Stimulated activated CD8-positive, alpha-beta memory T cell treated with anti-CD3 and anti-CD28 coated beads, Interleukin-15, amount 100 ng/mL, for 24 hours (primary cell): ENCODE measurements at regions not wholly inside any gene's neighbourhood (a gene's known extent, or its start where the extent isn't known, plus 50 kb on each side); places are given as distances from the start of the nearest gene placed in this dataset.

Source experiments
- DNase-seq: peaks from one replicate; pipeline ENCODE4 v3.0.0-alpha.2; 2020; ENCODE audit warnings: low read depth

DNA sequence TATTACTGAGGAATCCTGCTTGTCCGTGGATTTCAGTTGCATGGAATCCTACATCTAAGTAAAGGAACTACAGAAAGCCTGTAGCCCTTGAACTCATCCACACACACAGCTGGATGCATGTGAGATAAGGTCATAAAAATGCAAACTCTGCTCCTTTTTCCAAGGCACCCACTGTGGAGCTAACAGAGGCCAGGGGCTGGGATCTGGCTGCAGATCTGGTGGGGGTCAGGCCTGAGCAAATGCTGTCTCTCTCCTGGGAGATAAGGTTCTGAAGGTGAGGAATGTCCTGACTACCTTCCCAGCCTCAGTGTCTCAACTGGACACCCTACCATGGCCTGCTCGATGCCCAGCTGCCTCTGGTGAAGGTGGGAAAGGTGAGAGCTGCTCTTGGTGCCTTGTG lies 321.5 kb downstream of the LRFN2 start:
- DNase-seq: no peak

DNA sequence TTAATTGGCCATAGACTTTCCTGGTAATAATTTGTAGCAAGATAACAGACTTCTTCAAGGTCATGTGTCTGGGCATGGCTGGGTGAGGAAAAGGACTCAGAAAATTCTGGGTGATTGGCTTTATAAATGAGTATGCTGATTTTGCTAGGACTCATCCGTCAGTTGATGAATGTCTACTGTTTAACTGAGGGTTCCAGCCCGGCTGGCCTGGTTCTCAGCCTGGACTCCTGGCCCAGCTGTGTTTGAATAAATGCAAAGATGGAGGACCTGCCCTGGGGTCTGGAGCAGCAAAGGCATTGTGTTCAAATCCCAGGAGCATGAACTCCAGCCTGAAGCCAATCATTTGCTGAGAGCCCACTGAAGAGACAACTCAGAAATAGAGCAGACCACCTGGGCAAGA lies 323.2 kb downstream of the LRFN2 start:
- DNase-seq: no peak

DNA sequence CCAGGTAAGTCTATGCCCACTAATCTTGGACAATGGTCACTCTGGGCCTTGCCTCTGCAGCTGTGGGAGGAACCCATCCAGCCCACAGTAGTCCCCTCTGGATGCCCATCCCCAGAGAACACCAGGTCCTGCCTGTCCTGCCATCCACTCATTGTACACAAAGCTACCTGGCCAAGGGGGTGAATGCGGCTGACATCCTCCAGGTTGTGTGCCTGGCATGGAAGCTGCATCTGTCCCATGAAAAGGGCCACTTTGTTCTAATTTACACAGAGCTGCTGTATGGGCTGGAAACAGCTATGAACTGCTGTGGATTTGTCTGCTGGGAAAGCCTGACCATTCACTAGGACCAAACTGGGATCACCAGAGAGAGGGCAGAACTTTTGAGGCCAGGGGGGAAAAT lies 324.8 kb downstream of the LRFN2 start:
- DNase-seq: no peak

DNA sequence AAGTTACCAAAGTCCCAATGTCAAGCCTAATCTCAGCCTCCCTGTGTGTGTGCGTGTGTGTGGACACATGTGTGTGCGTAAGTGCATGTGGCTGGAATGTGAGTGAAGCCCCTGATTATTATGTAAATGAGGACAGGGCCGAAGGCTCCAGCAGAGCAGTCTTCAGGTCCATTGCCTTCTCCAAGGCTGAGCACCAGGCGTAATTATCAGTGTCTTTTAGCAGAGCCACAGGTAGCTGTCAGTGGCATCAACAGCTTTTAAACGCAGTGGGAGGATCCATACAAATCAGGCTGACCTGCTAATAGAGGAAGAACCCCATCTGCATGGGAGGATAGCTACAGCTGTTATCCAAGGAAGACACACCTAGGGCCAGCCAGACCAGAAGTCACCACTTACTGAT lies 324.3 kb upstream of the MOCS1 start:
- DNase-seq: no peak

DNA sequence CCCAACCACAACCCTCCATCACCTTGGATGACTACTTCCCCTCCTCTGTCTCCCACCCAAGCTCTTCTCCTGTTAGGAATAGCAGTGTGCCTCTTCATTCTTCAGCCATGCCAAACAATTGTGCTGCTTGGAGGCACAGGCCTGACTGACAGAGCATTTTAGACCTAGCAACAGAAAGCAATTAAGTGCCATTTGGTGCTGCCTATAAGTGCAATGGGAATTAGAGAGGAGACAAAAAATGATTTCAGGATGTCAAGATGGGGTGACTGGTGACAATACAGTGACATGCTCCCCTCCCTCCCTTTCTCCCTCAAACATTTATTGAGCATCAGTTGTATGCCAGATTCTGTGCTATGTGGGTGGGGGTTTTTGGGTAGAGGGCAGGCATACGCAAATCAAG lies 322.6 kb upstream of the MOCS1 start:
- DNase-seq: no peak

DNA sequence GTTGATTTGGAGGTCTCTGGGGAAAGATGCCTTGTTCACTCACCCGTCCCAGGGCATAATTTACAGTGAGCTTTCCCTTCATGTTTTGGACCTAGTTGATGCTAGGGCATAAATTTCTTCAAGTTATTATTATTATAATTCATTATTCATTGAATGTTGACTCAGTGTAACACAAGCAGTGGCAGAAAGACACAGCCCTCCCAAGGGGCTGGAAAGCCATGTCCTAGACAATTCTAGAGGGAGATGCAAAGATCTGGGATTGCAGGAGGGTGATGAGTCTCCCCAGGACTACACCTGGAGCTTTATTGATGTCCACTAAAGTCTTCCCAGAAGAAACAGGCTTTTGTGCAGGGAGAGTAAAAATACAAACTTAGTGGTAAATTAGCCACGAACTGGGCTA lies 322.0 kb upstream of the MOCS1 start:
- DNase-seq: no peak

DNA sequence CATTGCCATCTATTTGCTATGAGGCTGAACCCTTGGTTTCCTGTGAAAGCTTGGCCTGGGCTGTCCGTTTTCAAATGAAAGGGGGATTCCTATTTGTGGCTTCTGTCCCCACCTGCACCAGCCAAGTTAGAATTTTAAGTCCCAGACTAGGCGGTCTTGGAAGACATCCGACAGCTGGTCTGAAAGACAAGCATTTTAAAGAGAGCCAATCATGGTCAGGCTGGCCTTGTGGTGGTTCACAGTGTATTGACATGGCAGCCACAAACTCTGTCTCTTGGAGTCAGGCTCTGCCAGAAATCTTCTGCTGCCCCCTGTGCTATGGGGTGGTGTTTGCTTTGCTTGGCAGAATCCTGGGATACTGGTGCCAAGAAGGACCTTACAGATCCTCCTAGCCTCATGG lies 319.2 kb upstream of the MOCS1 start:
- no peak for DNase-seq

DNA sequence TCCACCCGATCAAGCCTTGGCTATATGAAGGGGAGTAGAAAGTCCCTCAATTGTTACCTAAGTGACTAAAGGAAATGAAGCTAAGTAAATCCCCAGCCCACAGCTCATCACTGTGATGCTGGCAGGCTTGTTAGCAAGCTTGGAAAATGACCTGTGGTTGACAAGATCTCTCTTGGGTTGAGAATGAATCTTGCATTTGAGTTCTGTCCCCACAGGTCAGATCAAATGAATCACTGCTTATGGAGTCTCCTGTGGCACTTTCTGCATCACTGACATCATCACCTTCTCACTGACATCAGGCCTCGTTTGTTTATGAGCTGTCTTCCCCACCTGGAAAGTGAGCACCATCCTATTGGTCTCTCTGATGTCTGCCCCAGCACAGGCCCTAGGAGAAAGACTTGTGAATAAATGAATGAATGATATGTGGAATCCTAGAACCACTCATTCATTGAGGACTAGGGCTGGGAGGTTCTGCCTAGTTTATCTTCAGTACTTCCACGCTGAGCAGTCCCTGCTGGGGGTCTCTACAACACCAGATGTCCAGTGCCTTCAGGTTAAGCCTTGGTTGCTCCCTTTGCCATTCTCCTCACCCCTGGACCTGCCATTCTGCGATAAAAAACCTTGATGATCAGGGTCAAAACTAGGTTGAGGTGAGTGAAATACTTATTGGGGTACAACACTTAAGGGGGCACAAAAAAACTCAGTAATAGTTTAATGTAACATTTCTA lies 318.4 kb upstream of the MOCS1 start:
- DNase-seq: no peak

DNA sequence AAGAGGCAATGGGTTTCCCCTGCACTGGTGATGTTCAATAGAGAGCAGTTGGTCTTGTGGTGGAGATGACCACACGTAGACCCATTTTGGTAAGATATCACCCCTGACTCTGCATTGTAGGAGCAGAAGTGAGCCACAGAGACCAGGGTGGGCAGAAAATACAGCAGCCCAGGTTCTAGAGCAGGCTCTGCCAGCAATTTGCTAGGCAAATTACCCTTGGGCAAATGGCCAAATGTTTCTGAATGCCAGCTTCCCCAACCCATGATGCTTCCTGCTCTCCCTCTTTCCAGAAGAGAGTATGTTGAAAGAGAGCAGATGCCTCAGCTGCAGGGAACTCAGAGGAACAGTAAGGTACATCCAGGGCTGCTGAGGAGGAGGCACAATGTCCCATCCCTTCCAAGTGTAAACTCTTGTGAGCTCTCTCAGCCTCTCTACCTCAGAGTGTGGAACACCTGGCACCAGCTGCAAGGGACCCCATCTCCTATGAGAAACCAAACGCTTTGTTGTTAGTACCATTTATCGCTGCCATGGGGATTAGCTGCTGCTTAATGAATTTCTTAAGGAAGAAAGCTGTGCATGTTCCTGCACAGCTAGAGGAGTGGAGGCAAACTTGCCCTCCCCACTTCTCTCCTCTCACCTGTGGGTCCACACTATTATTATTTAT lies 317.5 kb upstream of the MOCS1 start:
- no peak for DNase-seq

DNA sequence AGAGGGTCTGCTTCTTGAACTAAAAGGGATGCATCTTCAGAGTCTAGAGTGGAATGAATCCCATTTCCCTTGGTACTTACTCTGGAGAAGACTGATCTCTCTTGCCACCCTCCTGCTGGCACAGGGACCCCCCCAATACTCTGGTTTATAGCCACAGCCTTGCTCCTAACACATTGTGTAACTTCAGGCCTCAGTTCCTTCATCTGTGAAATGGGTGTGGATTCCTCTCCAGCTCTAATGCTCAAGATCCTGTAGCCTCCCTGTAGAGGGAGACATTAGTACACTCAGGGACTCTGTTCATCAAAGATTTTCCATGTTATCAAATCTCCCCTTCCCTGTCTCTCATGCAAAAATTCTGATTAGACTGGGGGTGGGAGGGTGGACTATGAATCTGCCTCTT lies 315.7 kb upstream of the MOCS1 start:
- DNase-seq: no peak

DNA sequence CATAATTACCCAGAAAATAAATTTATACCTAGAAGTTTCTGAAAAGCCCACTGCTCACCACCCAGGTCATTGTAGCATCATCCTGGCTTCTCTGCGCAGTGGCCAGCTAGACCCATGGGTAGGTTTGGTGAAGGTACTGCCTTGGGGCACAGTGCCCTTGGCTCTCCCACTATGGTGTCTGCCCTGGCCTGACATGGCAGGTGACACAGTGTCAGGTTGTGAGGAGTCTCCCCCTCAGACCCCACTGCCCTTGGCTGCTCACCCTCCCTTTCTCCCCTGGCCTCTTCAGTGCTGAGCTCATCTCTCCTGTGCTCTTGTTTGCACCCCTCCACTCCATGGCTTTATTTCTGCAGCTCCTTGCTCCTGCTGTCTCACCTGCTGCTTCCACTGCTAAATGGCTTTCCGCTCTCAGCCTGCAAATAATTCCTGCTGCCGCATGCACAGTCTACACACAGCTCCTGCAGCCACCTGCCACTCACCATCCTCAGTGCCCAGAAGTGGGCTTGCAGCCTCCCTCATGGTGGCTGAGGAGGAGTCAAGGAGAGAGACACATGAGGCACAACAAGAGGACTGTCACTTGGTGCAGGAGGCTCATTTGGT lies 313.4 kb upstream of the MOCS1 start:
- no peak for DNase-seq

DNA sequence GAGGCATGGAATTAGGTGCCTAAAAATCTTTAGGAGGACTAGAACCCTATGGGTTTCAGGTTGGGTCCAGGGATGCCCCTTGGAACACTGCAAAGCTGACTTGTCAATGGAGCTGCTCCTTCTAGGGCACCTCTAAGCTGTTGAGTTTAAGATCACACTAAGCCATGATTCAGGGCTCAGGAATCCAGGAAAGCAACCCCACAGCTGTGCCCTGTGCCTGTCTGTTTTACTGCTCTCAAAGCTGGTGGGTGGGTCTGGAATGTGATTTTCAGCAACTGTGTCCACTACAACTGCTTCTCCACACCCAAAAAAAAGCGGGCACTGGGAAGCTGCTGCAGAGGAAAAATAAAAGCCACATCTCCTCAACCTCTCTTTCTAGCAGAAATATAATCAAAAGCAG lies 310.4 kb upstream of the MOCS1 start:
- no peak for DNase-seq

DNA sequence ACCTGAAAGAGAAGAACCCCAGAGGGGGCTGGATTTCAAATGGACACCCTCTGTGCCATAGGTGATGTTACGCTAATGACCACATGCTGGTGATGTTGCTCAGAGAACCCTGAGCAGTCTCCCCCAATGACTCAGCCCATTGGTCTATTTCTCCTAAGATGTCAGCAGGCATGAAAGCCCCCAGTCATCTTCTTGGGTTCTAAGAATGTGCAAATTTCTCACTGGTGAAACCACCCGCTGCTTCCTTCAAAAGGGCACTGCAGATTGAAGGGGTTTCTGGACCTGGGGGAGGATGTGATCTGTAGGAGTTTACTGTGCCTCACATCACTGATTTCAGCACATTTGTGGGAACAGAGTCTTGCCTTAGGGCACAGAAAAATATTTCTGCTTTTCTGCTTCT lies 298.4 kb upstream of the MOCS1 start:
- DNase-seq: no peak

DNA sequence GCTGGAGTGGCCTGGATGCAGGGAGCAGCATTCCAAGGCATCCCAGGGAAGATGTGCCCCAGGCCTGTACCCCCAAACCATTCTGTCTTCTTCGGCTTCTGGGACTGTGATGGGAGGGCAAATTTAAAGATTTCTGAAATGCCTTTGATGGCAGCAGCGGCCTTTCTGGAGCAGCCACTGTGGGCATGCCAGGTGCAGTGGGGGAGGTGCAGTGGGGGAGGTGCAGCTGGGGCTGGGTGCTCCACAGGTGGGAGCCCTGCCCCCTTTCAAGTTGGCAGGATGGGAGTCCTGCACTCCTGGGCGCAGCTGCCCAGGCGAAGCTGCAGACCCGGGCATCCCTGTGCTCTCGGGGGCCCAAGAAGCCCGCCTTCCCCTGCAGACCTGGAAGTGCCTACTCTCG lies 293.5 kb upstream of the MOCS1 start:
- DNase-seq: no peak

DNA sequence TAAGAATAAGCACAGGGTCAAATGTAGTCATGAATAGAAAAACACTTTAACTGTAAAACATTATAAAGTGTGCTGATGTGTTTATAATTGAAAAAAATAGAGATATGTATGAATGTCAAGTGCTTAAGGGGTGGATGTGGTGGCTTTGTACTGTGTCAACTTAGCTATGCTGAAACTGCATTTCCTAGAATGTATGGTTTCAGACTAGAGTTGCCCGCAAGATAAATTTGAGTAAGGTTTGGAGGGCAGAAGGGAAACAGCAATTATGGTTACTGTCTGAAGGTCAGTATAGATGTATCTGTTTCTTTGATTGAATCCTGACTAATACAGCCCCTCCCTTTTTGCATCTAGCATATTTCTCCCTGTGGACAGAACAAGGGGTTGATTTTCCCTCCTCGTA lies 288.1 kb upstream of the MOCS1 start:
- DNase-seq: no peak

DNA sequence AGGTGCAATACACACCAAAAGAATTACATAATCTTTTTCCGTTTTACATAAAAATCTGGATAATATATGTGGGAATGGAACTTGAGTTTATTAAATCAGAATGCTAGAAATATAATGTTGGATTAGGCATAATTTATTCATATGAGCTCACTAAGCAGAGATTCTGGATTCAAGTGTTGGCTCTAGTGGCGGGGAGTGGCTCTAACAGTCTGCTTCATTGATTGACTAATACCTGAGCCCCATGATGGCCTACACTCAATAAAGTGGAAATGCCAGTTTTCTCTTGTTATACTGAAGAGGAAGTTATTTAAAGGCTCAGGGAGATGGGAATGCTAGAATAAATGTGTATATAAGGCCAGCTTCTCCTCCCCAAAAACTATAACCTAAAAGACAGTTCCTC lies 285.5 kb upstream of the MOCS1 start:
- DNase-seq: no peak

DNA sequence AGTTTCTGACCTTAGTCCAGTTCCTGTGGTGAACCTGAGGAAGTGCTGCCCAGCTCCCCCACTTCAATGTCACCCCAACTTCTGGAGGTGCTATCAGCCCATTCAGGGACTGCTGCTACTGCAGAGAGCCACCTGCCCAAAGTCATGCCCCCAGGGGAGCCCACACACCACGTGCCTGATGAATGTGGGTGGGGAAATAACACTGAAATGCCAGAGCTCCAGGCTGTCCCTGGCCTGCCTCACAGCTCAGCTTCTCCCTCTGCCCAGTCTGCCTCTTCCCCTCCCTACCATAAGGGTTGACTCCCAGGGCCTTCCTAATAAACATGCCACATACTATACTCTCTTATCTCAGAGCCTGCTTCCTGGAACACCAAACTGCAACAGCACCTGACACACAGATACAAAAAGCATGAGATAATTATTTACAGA lies 276.4 kb upstream of the MOCS1 start:
- no peak for DNase-seq

DNA sequence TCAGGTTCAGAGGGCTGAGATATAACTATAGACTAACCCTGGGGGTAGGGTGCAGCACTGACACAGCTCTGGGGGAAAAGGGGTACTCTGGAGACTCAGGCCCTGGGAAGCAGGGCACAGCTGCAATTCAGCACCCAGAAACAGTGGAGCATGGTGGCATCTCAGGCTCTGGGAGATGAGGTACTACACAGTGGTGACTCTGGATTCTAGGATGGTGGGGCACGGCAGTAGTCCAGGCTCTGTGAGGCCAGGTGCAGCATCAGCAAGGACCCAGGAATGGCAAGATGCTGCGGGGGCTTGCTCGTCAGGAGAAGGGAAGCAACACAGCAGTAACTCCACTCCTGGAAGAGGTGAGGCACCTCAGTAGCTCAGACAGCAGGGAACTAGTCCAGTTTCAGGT lies 271.5 kb upstream of the MOCS1 start:
- DNase-seq: no peak

DNA sequence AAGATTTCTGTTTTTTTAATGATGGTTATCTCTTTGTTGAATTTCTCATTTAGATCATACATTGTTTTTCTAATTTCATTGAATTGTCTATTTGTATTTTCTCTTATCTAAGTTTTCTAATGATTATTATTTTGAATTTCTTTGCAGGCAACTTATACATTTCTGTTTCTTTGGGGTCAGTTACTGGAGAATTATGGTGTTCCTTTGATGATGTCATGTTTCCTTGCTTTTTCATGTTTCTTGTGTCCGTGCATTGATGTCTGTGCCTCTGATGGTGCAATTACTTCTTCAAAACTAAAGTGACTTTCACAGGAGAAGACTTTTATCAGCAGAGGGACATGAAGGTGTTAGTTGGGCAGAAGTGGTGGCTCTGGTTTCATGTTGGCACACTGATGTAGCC lies 270.7 kb upstream of the MOCS1 start:
- DNase-seq: no peak

DNA sequence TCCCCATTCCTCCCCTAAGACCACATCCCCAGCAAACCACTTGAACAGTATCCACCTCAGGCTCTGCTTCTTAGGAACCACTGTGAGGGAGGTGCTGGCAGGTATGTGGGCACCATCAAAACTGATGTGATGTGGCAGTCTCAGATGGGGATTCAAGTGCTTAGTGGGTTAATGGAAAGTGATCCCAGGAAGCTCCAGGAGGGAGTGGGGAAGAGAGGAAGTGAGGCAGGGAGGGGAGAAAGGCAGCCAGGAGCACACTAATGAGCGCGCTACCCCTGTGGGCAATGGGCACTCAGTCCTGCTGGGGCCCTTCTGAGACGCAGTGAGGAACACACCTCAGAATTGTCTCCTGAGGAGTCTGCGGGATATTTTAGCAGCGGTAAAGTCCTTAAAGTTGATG lies 263.1 kb upstream of the MOCS1 start:
- DNase-seq: no peak

DNA sequence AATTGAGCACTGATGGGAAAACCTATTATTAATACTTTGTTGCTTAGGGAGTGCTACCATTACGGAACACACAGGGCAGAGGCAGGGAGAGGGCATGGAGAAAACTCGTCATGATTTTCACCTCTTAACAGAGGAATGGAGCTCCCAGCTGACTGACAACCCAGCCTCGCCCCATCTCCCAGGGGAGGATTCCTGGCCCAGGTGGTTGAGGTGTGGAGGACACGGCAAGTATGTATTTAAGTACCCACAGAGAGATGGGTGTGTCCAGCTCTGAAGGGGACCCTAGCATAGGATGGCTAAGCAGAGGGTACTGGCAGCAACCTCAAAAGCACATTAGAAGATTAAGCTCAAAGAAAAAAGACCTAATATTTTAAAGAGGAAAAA lies 261.9 kb upstream of the MOCS1 start:
- no peak for DNase-seq

DNA sequence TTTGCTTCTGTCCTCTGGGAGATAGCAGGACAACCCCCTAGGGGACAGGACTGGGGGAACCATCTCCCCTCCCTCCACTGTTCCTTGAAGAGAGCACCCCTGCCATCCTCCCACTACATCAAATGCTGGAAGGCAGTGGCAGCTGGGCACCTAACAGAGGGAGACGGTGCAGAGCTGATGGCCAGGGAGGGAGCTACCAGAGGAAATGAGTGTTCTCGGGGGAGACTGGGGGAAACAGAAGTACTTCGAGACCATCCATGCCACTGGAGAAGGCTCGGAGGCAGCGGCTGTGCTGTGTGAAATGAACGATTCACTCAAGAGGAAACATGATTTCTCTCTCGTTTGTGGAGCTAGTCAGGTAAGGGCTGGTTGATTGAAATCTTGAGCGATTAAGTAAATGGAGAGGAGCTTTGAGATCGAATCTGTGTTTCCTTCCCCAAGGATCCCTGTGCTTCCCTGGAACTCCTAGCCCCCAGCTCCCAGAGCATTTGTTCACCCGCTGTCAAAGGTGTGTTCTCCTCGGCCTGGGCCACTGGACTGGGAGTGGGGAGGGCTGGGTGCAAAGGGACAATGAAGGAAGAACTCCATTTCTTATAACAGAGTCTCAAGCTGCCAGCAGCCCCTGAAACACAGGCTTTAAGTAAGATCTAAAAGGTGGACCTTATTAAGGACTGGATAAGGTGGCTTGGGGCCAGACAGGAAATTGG lies 261.3 kb upstream of the MOCS1 start:
- no peak for DNase-seq
